ENCODE measurements at regions not wholly inside any gene's neighbourhood (a gene's known extent, or its start where the extent isn't known, plus 50 kb on each side); places are given as distances from the start of the nearest gene placed in this dataset.

GRCh38 chr19:5268801-5269200 is 71.8 kb downstream of the PTPRS start:
- Histone ChIP-seq H3K4me1 (ENCODE audit: insufficient read depth, low read length) (no peaks in the 10 kb centered on the region), H4K91ac (ENCODE audit: insufficient read length, low read depth, low read length) (no peak overlapping the region), H3K27ac (ENCODE audit: insufficient read length, low read depth, low read length) (no peak overlapping the region), H3K9ac (ENCODE audit: extremely low read depth, insufficient read length, low read length) (no peak overlapping the region), H3K23me2 (ENCODE audit: insufficient read length, low read depth, low read length, poor library complexity, severe bottlenecking) (no peaks in the 10 kb centered on the region), H3K79me2 (ENCODE audit: insufficient read depth, low read length) (no peaks in the 10 kb centered on the region), H3K79me1 (ENCODE audit: insufficient read depth, low read depth, low read length, poor library complexity, severe bottlenecking) (no peaks in the 10 kb centered on the region), H4K20me1 (ENCODE audit: control insufficient read depth, insufficient read depth, insufficient read length) (no peaks in the 10 kb centered on the region), H3K9me3 (ENCODE audit: control insufficient read depth, low read depth, low read length) (no peaks in the 10 kb centered on the region), H2BK12ac (ENCODE audit: insufficient read length, low read depth, low read length) (no peak overlapping the region), H3K4me2 (ENCODE audit: insufficient read depth, insufficient read length, low read length) (no peak overlapping the region), H2BK20ac (ENCODE audit: low read depth, low read length, poor library complexity, severe bottlenecking) (no peak overlapping the region), H2BK5ac (ENCODE audit: insufficient read length, low read length) (no peak overlapping the region), H4K8ac (replicated peaks; ENCODE audit: insufficient read length, low read depth, low read length) (no peak overlapping the region), H4K5ac (ENCODE audit: insufficient read length, low read depth, low read length) (no peak overlapping the region), H3K27me3 (ENCODE audit: insufficient read depth, low read length) (no peaks in the 10 kb centered on the region), H3K14ac (ENCODE audit: insufficient read depth, low read length) (no peak overlapping the region), H3T11ph (ENCODE audit: low read length) (no peak overlapping the region), H3K56ac (ENCODE audit: insufficient read length, low read depth, low read length) (no peak overlapping the region), H3K4ac (ENCODE audit: low read depth, low read length) (no peak overlapping the region), H2BK15ac (ENCODE audit: low read depth, low read length) (no peak overlapping the region), H2BK120ac (ENCODE audit: low read depth, low read length, poor library complexity, severe bottlenecking) (no peak overlapping the region), H3K18ac (ENCODE audit: insufficient read length, low read depth, low read length) (no peak overlapping the region), H2AK5ac (ENCODE audit: insufficient read length, low read length) (no peak overlapping the region), H3K23ac (ENCODE audit: insufficient read length, low read depth, low read length) (no peak overlapping the region), H2AFZ (ENCODE audit: low read length) (no peak overlapping the region)
- Mint-ChIP-seq H3K4me3 (no peak overlapping the region), H3K9me3 (no peaks in the 10 kb centered on the region; a peak in 1 of 5 replicates), H3K27me3 (ENCODE audit: low read depth) (no peaks in the 10 kb centered on the region), H3K36me3 (ENCODE audit: insufficient read depth in 1 of 3, low read depth in 3 of 3) (peaks cover 20 to 47% (median 43%) of the 10 kb centered on the region in 3 experiments; a peak in 6 of 7 replicates), H3K27ac (peak overlapping the region in 2 of 3 experiments; percentile 34 to 81; a peak in 3 of 7 replicates), H3K4me1 (no peaks in the 10 kb centered on the region)
- WGBS (ENCODE audit: extremely low coverage, insufficient read length, low lambda C conversion rate) = no CpG with 5 or more reads among the region's 13 CpGs
- no peak for DNase-seq
- TF ChIP-seq CTCF (conservative IDR thresholded peaks at IDR 0.05) = no peak
